DMS53 treated with DMSO at 0.1 percent for 48 hours (cell line): ENCODE measurements at regions not wholly inside any gene's neighbourhood (a gene's known extent, or its start where the extent isn't known, plus 50 kb on each side); places are given as distances from the start of the nearest gene placed in this dataset.

Experiments
- DNase-seq: peaks from one replicate; lab custom pipeline; 2025; ENCODE audit not compliant: unreplicated experiment; lab: John Stamatoyannopoulos, UW

DNA sequence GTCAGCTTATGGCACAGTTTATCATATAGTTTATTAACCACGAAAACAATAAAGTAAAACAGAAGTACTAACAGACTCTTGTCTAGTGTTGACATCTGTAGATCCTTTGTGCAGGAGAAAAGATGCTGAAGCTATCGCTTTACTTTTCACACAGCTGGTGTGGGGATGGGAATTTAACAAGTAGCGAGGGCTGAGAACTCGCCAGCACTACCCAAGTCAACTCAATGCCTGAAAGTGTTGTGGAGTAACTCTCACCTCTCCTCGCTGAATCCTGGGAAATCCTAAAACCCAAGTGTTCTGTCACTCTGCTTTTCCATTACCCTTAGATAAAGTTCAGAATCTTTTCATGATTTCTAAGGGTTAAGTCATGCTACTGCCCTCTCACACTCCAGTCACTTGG lies 264.2 kb downstream of the BMP4 start:
- DNase-seq: no peak

DNA sequence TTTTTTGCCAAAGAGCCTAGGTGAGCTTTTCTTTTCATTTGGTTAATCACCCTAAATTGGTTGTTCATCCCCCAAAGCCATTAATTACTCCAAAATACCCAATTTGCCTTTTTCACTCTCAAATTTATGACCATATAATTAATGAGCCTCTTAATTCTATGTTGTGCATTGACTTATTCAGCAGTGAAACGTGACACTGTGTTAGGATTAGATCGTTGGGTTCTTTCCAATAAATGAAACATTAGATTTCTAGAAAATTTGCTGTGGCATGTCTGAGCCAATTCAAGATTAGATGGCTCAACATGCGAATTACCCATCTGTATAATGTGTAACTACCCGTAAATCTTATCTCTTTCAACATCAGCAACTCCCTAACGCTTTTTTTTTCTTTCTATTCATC lies 273.4 kb downstream of the BMP4 start:
- no peak for DNase-seq

DNA sequence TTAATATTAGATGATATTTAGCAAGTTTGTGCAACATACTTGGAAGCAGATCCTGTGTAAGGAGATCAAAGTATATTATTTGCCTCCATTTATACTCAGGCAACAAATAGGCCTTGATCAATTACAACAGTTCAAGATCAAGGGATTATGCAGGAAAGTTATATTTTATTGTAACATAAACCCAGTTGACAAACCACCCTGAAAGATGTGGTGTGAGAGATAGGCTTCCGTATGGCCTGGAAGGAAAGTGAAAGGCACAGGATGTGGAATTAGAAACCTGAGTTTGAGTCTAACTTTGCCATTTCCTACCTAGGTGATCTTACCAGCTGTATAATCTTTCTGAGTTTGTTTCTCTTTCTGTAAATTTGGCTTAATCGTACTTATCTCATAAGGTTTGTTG lies 284.1 kb downstream of the BMP4 start:
- no peak for DNase-seq

GRCh38 chr14:53670701-53671100 lies 285.9 kb downstream of the BMP4 start:
- DNase-seq: no peak

DNA sequence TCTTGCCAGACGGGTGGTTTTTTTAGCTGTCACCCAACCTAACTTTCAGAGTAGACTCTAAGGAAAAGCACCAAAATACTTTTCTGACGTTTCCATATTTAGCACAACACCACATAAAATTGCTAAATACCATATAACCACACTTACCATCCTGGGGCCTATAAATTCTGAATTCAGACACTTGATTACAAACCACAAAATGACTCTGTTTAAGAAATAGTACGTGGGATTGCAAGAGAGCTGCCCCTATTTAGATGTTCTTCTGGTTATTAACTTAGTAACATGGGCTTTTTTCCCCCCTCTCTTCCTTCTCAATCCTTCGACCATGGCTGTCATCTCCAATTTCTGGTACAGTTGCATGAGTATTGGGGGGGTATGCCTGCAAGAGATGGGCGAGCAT lies 287.7 kb downstream of the BMP4 start:
- no peak for DNase-seq

DNA sequence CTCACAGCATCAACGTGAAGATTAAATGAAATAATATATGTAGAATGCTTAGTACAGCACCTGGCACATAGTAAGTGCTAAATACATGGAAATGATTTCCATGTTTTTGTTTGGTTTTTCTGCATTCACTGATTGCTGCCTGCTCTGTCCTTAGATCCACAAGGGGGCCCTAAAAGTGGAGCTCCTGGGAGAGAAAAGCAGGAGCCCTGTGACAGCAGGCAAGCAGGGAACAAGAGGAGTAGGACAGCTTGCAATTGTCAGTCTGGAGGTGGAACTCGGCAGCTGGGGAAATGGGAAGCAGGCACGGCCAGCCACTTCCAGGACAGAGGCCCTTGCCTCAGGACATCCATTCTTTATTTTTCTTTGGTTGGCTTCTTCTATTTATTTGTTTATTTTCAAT lies 292.9 kb downstream of the BMP4 start:
- no peak for DNase-seq

DNA sequence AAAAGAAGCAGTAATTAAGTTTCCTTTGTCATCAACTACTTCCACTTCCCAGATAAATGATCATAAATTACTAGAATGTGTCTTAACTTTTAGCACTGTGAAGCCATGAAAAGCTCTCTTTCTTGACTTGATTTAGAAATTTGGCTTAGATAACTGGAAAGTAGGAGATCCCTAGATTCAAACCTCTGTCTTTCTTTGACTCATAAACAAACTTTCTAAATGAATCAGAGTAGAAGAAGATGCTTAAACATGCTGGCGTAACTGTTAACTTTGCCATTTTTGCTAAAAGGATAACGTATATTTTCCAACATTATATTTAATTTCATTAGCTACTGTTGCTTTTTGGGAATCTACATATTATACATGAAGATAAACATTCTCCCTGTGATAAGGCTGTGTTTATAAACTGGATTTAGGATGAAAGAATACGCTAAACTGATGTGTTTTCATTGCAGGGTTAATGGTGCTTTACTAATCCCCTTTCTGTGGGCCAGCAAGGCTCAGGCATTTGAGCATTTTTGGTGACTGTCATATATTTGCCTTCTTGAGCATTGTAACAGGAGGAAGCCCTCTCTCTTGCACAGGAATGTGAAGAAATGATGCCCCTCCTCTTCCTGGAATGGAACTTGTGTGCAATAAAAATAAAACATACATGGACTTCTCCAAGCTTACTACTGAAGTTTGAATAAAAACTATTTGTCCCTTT lies 301.4 kb downstream of the BMP4 start:
- DNase-seq: no peak

DNA sequence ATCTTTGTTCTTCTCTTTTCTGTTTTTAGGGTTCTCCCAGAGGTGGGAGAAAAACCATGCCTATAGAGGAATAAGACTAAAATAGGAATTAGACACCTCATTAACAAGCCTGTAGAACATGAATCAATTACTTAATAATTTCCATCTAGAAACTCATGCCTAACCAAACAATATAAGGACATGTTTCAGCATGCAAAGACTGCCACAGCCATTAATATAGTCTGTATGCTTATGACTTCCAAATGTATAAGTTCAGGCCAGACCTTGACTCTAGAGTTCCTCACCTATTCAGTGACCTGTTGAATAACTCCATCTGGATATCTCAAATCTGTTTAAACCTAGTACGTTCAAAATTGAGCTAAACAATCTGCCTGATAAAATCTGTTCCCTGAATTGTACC lies 304.6 kb downstream of the BMP4 start:
- DNase-seq: no peak

DNA sequence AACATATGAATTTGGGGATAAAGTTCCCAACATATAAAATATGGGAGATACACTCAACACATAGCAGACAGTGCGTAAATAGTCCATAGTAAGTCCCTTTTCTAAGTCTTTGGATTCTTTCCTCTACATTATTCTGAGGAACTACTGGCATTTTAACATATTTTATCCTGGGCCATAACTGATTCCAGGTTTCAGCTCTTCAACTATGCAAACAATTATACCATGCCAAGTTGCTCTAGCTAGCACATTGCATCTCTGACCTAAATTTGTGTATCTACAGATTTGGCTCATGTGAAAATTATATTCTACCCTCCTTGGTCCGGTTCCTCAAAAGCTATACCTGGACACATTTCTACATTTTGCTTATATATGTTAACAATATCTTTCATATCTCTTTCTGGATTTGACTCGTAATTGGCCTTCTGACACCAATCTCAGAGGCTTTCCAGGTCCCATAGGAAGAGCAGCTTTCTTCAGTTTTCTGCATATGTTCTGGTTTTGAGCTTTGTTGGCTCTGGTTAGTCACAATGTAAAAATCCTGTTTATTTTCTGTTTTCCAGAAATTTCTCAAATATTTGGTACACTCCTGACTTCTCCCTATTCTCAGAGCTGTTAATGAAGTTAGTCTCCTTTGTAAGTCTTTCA lies 305.4 kb downstream of the BMP4 start:
- no peak for DNase-seq

DNA sequence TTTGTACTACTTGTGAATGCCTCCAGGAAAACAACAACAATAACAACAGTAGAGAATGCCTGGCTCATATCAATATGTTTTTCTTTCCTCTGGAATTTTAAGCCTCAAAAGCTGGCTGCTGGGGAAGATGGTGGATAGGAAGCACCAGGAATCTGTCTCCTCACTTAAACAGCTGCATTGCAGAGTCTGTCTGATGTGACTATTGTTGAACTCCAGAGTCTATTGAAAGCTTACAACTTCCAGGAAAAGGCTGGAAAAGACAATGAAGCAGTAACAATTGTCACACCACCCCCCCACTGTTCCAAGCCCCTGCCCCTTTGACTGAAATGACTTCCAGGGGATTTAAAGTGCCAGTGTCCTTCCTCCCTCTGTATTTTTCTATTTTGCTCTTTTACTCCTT lies 309.7 kb downstream of the BMP4 start:
- DNase-seq: no peak

GRCh38 chr14:53640695-53641094 lies 315.9 kb downstream of the BMP4 start:
- no peak for DNase-seq

GRCh38 chr14:53638966-53639365 lies 317.7 kb downstream of the BMP4 start:
- DNase-seq: no peak

- no peak for DNase-seq
Observed at GRCh38 chr14:53634793-53635192, 321.8 kb downstream of the BMP4 start.

- no peak for DNase-seq
Observed at GRCh38 chr14:53630336-53630735, 326.3 kb downstream of the BMP4 start.

DNA sequence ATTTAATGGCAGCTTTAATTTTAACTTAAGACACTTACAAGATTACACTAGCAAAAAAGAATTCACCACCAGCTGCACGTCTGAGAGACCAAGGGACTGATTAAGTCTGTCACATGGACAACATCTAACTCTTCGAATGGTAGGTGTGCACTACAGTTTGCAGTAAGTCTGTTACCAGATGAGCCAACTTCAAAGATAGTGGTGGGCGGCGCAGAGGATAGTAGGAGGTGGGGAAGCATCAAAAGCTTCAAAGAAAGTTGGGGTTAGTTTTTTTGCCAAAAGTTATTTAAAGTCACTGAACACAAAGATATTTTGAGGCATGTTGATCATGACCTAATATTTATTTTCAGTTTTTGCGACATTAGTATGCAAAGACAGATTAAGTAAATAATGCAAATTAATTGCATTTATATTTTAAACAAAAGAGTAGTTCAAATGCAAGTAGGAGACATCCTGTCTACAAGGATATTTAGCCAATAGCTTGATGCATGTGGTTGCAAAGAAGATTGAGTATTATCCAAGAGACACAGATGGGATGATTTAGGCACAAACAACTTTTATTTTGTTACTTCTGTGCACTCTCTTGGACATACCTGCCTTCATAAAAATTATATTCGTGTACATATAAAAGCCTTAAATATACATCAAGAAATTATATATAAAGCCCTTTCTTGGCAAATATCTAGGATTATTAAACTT lies 327.7 kb downstream of the BMP4 start:
- DNase-seq: no peak

DNA sequence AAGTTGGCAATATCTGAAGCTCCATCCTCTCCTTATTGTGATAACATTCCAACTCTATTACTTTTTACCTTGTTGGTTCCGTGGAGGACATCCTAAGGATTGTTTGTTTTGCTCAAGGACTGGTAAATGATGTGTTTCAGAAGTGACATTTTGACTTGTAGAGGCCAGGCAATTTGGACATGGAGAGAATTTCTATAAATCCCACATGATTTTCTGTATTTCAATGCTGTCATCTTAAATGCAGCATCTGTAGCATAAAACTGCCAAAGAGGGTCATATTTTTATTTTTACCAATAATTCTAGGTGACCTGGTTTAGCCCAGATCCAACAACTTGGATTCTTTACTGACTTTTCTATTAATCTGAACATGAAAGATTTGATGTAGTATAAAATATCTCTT lies 328.4 kb downstream of the BMP4 start:
- no peak for DNase-seq

- DNase-seq: no peak
Observed at GRCh38 chr14:53626761-53627160, 329.9 kb downstream of the BMP4 start.

GRCh38 chr14:53622447-53622846 lies 334.2 kb downstream of the BMP4 start:
- DNase-seq: no peak

DNA sequence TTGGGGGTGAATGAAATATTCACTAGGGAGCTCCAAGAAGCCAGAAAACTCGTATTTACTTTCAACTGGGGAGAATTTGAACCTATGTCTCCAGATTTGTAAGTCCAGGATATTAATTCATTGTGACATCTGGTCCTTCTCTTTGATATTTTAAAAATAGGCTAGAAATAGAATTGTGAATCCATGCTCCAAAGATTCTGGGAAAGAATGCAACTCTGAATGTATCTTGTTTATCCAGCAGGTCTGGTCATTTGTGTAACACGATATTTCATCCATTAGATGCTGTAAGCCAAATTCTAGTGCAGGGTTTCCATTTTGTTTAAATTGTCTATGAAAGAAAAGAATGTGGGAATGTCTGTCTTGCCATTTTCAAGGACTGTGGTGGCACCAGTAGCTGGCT lies 334.7 kb downstream of the BMP4 start:
- no peak for DNase-seq

- DNase-seq: no peak
Observed at GRCh38 chr14:53621433-53621832, 335.2 kb downstream of the BMP4 start.

DNA sequence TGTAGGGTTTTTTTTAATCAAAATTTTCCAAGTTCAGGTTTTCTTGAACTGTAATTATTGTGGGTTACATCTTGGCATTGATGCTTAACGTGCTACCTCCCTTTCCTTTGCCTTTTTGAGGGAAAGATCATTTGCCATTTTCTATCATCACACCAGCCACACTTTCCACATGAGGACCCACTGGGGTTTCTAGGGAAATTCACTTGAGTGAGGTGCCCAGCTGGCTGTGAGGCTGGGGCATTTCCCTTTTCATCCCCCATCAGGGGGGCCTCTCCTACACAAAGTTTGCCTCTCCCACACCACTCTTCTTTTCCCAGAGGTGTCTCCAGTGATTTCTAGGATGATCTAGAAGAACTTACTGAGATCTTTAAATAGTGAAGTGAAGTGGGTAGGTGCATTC lies 335.7 kb downstream of the BMP4 start:
- DNase-seq: no peak

DNA sequence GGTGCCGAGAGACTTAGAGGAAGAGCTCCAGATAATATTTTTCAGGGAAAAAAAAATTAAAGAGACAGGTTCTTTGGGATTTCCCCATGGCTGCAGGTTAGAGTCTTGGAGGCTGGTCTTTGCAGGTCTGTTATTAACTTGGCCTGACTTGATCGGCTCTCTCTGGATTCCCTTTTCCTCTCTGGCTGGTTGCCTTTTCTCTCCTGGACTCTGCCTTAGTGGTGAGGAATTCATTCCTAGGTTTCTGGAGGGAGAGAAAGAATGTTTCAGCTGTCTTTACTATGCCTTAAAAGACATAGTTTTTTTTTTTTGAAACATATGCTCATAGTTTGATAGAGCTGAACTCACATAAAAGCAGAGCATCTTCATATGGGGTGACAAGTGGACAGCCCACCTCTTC lies 336.3 kb downstream of the BMP4 start:
- DNase-seq: no peak
